GM12891 (cell line): ENCODE measurements at regions not wholly inside any gene's neighbourhood (a gene's known extent, or its start where the extent isn't known, plus 50 kb on each side); places are given as distances from the start of the nearest gene placed in this dataset.

Source experiments
- DNase-seq: peaks from one replicate; pipeline ENCODE4 v3.0.0; 2011; ENCODE audit warnings: low spot score; ENCODE audit not compliant: insufficient read length
- FAIRE-seq: peaks from 2 replicates; lab custom pipeline; 2011; peaks lifted over from hg19 to GRCh38; lab: Jason Lieb, UNC
- PAX5 ChIP-seq: IDR thresholded peaks from 2 replicates; pipeline ENCODE4 v1.6.1; 2011; ENCODE audit warnings: low read length, moderate library complexity, mild to moderate bottlenecking; ENCODE audit not compliant: insufficient read depth, severe bottlenecking
- POLR2A ChIP-seq: IDR thresholded peaks from 2 replicates; pipeline ENCODE4 v1.6.1; 2011; ENCODE audit warnings: low read depth, low read length, control low read depth
- POLR2AphosphoS5 ChIP-seq: IDR thresholded peaks from 2 replicates; pipeline ENCODE4 v1.6.1; 2011; ENCODE audit warnings: low read depth, low read length, control low read depth
- POU2F2 ChIP-seq: IDR thresholded peaks from 2 replicates; pipeline ENCODE4 v1.6.1; 2011; ENCODE audit warnings: low read depth, mild to moderate bottlenecking, control low read depth, low read length, moderate library complexity
- SPI1 ChIP-seq: IDR thresholded peaks from 2 replicates; pipeline ENCODE4 v1.6.1; 2011; ENCODE audit warnings: low read depth, low read length, control low read depth
- TAF1 ChIP-seq: IDR thresholded peaks from 2 replicates; pipeline ENCODE4 v1.6.1; 2011; ENCODE audit warnings: low read depth, low read length, control low read depth

DNA sequence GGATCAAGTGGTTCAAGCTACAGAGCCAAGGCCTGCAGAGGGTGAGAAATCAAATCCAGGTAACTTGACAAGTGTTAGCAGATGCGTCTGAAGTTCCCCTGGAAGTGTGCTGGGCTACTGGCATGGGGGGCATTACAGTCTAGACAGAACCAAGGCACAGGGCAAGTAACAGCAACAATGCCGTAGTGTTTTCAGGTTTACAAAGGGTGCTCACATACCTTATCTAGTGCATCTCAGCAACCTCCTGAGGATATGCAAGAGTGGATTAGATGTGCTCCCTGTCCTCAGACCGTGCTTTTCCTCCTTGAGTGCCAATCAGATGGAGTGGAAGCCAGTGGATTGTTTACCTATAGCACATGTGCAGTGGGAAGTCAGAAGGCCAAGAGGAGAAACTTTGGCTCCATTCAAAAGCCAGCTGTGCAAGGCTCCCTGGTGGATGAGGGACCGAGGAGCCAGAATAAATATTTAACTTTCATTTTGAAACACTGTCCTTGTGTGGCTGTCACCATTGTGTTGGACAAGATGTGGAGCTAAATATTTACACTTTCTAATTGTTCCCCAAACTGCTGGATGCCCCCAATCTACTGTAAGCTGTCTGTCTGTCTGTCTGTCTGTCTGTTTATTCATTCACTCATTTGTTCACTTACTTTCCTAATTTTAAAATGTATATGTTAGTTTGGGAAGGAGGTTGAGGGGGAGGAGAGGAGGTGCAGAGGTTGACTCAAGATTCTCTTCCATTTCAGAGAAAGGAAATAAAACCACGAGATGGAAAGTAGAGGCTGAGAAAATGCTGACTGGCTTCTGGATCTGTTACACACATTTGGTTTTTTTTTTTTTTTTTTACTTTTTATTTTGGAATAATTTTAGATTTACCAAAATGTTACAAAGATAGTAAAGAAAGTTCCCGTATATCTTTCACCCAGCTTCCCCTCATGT is 184.0 kb upstream of the PARP11 start:
- no peak for TF ChIP-seq POLR2AphosphoS5
- no peak for TF ChIP-seq TAF1
- TF ChIP-seq POU2F2: no peak
- TF ChIP-seq PAX5: no peak
- FAIRE-seq (peak; percentile 5), DNase-seq (no peak)

- DNase-seq (no peak), FAIRE-seq (no peak)
- TF ChIP-seq PAX5: no peak
- no peak for TF ChIP-seq POLR2A
- TF ChIP-seq POLR2AphosphoS5: no peak
These were observed 181.4 kb upstream of the PARP11 start for GRCh38 chr12:4054630-4055029.

- TF ChIP-seq POLR2AphosphoS5 (no peak), PAX5 (no peak), POLR2A (no peak), TAF1 (no peak), POU2F2 (no peak), SPI1 (no peak)
- FAIRE-seq (no peak), DNase-seq (no peak)
These were observed 179.5 kb upstream of the PARP11 start for GRCh38 chr12:4052691-4053090.

- DNase-seq (no peak), FAIRE-seq (no peak)
These were observed 178.4 kb upstream of the PARP11 start for GRCh38 chr12:4051596-4051995.

DNA sequence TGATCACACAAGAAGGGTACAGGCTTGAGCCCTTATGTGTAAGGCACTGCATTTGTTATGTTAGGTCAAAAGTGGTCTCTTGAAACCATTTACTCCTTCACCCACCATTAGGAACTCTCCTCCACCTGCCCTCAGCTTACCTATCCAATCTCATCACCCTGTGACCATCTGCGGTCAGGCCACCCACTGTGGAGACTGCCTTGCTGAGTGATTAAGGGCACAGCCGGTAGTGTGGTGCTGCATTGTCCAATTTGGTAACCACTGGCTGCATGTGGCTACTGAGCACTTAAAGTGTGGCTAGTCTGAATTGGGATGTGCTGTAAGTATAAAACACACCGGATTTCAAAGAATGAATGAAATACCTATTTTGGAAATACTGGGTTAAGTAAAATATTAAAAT is 177.1 kb upstream of the PARP11 start:
- DNase-seq: no peak
- TF ChIP-seq POLR2AphosphoS5 (no peak), POLR2A (no peak), POU2F2 (no peak), SPI1 (no peak)
- FAIRE-seq: no peak

More at GRCh38 chr12:4051596-4051995, 178.4 kb upstream of the PARP11 start:
- TF ChIP-seq SPI1 (no peak), POLR2A (no peak), PAX5 (no peak), POLR2AphosphoS5 (no peak), POU2F2 (no peak), TAF1 (no peak)

GRCh38 chr12:4049298-4050080 is 176.3 kb upstream of the PARP11 start:
- TF ChIP-seq TAF1: no peak
- no peak for TF ChIP-seq PAX5
- TF ChIP-seq POLR2AphosphoS5: no peak
- TF ChIP-seq POU2F2: no peak
- no peak for TF ChIP-seq POLR2A
- TF ChIP-seq SPI1: no peak
- FAIRE-seq (no peak), DNase-seq (no peak)

DNA sequence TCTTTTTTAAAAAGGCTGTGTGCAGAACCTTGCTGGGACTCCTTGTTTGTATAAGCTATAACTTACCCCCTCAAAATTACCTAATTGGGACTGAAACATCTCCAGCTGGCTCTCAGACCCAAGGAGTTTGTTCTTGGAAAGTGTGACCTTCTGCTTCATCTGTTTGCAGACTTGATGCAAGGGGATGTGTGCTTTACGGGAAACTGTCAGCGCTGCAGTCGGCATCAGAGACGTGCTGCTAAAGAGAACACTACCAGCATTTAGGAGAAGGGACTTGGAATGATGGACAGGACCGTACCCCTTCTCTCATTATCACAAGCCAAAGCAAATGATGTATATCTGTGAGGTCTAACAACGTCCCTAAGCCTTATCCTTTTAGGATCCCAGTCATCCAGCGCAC is 174.2 kb upstream of the PARP11 start:
- TF ChIP-seq POU2F2 (no peak), POLR2AphosphoS5 (no peak), TAF1 (no peak), SPI1 (no peak), PAX5 (no peak)
- DNase-seq (no peak), FAIRE-seq (no peak)

GRCh38 chr12:4046495-4046840 is 173.3 kb upstream of the PARP11 start:
- no peak for FAIRE-seq
- TF ChIP-seq PAX5: no peak
- no peak for TF ChIP-seq SPI1
- TF ChIP-seq TAF1: no peak
- no peak for TF ChIP-seq POLR2A
- no peak for TF ChIP-seq POLR2AphosphoS5
- no peak for TF ChIP-seq POU2F2
- no peak for DNase-seq

GRCh38 chr12:4045786-4046494 is 172.7 kb upstream of the PARP11 start:
- DNase-seq (no peak), FAIRE-seq (no peak)
- no peak for TF ChIP-seq POLR2A
- no peak for TF ChIP-seq PAX5
- no peak for TF ChIP-seq SPI1
- no peak for TF ChIP-seq POLR2AphosphoS5
- TF ChIP-seq TAF1: no peak
- TF ChIP-seq POU2F2: no peak
